NCI-H2196 treated with DMSO at 0.1 percent for 48 hours (cell line): ENCODE measurements at regions not wholly inside any gene's neighbourhood (a gene's known extent, or its start where the extent isn't known, plus 50 kb on each side); places are given as distances from the start of the nearest gene placed in this dataset.

ENCODE experiments used
- DNase-seq: peaks from one replicate; lab custom pipeline; 2025; ENCODE audit not compliant: unreplicated experiment; lab: John Stamatoyannopoulos, UW

- DNase-seq = no peak
Observed at GRCh38 chr2:4455486-4456155, 752.2 kb downstream of the DCDC2C start.

- DNase-seq = no peak
Observed at GRCh38 chr2:4464634-4465266, 761.4 kb downstream of the DCDC2C start.

GRCh38 chr2:4465671-4466070 lies 762.3 kb downstream of the DCDC2C start:
- no peak for DNase-seq

- DNase-seq = no peak
Observed at GRCh38 chr2:4475618-4476017, 772.2 kb downstream of the DCDC2C start.

- DNase-seq = no peak
Observed at GRCh38 chr2:4483050-4483449, 779.7 kb downstream of the DCDC2C start.

- no peak for DNase-seq
Observed at GRCh38 chr2:4486971-4487370, 783.6 kb downstream of the DCDC2C start.

- no peak for DNase-seq
Observed at GRCh38 chr2:4499316-4500030, 796.1 kb downstream of the DCDC2C start.

- DNase-seq = no peak
Observed at GRCh38 chr2:4501525-4501924, 798.1 kb downstream of the DCDC2C start.

- no peak for DNase-seq
Observed at GRCh38 chr2:4502230-4502843, 799.0 kb downstream of the DCDC2C start.

GRCh38 chr2:4507661-4508060 lies 804.3 kb downstream of the DCDC2C start:
- no peak for DNase-seq

GRCh38 chr2:4515871-4516761 lies 812.7 kb downstream of the DCDC2C start:
- no peak for DNase-seq

GRCh38 chr2:4518596-4518995 lies 815.2 kb downstream of the DCDC2C start:
- DNase-seq = no peak

- no peak for DNase-seq
Observed at GRCh38 chr2:4522498-4523421, 819.4 kb downstream of the DCDC2C start.

GRCh38 chr2:4527416-4527815 lies 824.0 kb downstream of the DCDC2C start:
- DNase-seq = no peak

- DNase-seq = no peak
Observed at GRCh38 chr2:4528246-4528645, 824.9 kb downstream of the DCDC2C start.

- no peak for DNase-seq
Observed at GRCh38 chr2:4528773-4529172, 825.4 kb downstream of the DCDC2C start.

- no peak for DNase-seq
Observed at GRCh38 chr2:4529738-4530137, 826.4 kb downstream of the DCDC2C start.

GRCh38 chr2:4530231-4530630 lies 826.9 kb downstream of the DCDC2C start:
- DNase-seq = no peak

GRCh38 chr2:4533806-4534205 lies 830.4 kb downstream of the DCDC2C start:
- DNase-seq = no peak

GRCh38 chr2:4539121-4539520 lies 835.7 kb downstream of the DCDC2C start:
- DNase-seq = no peak
